ENCODE measurements at regions not wholly inside any gene's neighbourhood (a gene's known extent, or its start where the extent isn't known, plus 50 kb on each side); places are given as distances from the start of the nearest gene placed in this dataset.

DNA sequence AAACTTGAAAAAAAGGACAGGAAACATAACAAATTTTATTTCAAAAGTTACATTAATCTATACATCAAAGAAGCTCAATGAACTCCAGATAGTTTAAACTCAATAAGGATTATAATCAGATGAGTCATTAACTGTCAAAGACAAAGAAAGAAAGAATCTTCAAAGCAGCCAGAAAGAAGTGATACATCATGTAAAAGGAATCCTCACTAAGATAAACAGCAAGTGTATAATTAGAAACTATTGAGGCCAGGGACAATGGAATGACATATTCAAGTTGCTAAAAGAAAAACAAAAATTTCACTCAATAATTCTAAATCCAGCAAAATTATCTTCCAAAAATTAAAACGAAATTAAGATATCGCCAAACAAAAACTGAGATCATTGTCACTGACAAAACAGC lies 161.6 kb upstream of the NWD2 start:
- no peak for DNase-seq (ENCODE audit: low spot score)

- no peak for DNase-seq (ENCODE audit: low spot score)
These were observed 148.6 kb upstream of the NWD2 start for GRCh38 chr4:37095925-37096324.

DNA sequence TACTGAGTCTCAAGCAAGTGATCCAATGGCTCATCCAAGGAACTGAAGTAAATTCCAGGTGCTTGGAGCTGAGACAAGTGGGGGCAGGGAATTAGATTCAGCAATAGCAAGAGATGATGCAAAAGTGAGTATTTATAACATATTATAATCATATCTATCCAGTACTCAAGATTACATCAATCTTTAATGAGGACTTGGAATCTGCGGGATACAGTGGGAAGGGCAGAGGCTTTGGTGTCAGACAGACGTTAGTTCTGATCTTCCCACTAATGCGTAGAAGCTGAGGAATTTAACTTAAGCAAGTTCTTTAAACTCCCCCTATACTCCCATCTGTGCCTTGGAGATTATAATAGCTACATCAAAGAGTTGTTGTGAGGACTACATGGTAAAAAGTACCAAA lies 143.4 kb upstream of the NWD2 start:
- no peak for DNase-seq (ENCODE audit: low spot score)

- no peak for DNase-seq (ENCODE audit: low spot score)
These were observed 142.9 kb upstream of the NWD2 start for GRCh38 chr4:37101686-37102085.

DNA sequence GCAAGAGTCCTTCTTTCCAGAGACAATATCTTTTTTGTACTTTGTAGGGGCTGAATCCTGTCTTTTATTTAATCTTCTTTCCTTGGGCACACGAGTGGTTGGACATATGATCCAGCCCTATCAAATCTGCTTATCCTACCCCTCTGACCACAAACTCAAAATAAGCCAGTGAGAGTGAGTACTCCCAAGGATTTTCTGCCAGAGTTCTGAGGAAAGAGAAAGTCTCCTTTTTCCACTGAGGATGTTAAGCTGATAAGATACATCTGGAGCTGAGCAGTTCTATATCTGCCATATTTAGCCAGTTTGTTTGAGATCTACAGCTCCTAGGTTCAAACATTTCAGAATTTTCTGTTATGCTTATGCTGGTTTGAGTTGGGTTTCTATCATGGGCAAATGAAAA lies 134.8 kb upstream of the NWD2 start:
- DNase-seq (ENCODE audit: low spot score): no peak

GRCh38 chr4:37124800-37125199 lies 119.7 kb upstream of the NWD2 start:
- DNase-seq (ENCODE audit: low spot score): no peak

- no peak for DNase-seq (ENCODE audit: low spot score)
These were observed 118.5 kb upstream of the NWD2 start for GRCh38 chr4:37126051-37126450.

GRCh38 chr4:37130465-37130864 lies 114.1 kb upstream of the NWD2 start:
- DNase-seq (ENCODE audit: low spot score): no peak

DNA sequence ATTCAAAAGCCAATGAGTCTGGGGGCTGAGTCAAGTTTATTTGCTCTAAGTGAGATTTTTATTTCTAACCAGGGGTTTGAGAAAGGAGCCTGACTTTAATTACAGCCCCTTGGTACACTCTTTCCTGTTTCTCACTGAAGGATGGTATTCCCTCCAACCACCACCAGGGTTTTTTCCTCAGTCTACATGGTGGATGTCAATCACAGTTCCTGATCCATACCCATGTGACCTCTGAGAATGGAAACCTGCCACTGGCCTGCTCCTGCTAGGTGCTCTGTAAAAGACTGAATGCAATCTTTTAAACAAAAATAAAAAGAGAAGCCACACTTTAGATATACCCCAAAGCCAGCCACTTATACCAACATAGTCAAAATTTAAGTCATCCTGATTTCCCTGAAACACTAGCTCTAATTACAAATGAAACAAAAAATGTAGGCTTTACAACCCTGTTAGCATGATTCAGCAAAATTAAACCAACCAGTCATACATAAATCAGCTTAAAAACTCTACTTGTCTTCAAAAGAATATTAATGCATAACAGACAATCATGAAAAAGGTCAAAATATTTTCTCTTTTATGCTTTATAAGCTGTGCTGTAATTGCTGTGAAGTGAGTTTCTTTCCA lies 112.1 kb upstream of the NWD2 start:
- DNase-seq (ENCODE audit: low spot score): no peak

- DNase-seq (ENCODE audit: low spot score): no peak
These were observed 111.6 kb upstream of the NWD2 start for GRCh38 chr4:37132975-37133360.

DNA sequence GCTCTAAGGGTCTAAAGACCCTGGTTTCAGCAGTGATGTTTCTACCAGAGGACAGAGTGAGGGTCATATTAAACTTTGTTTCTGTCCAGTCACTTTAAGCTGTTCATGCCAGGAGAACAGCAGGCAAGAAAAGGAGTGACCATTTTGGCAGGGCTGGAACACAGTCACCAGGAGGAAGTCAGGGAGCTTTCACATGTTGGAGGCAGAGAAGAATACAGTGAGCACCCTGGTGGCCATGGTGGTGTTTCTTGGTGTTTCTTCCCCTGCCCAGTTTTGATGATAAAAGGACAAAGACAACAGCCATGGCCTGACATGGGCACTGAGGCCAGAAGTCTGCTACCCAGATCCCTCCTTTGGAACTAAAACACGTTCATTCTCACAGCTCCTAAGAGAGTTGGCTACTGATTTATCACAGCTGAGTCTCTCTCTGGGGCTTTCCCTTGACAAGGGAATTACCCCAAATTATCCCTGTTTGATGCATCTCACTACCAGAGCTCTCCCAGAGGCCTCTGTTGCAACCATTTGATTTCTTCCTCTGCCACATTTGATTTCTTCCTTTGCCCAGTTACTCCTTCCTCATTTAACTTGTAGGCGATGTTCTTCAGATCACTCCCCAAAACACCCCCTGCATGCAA lies 106.4 kb upstream of the NWD2 start:
- DNase-seq (ENCODE audit: low spot score): no peak

DNA sequence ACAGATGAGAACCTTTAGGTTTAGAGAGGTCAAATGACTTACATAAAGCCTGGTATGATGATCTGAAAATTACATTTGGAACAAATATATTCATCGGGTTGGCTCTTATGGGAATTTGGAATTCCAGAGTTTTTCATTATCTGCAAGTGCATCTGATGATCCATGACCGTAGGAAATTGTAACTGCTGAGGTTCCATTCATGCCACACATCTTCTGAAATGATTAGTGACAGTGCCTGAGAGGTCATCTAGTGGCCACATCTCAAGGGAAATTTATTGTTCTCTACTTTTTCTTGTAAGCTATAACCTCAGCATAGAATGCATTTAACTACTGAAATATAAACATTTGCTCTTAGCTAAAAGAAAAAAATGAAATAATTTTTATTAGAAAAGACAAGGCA lies 105.8 kb upstream of the NWD2 start:
- no peak for DNase-seq (ENCODE audit: low spot score)

GRCh38 chr4:37139987-37140386 lies 104.6 kb upstream of the NWD2 start:
- DNase-seq (ENCODE audit: low spot score): no peak

DNA sequence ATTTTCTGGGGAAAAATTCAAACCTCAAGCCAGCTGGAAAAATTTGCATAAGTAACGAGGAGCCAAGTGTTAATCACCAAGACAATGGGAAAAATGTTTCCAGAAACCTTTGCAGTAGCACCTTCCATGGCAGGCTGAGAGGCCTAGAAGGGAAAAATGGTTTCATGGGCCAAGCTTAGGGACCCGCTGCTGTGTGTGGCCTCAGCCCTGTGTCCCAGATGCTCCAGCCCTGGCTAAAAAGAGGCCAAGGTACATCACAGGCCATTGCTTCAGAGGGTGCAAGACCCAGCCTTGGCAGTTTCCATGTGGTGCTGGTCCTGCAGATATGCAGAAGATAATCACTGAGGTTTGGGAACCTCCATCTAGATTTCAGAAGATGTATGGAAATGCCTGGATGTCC lies 98.3 kb upstream of the NWD2 start:
- DNase-seq (ENCODE audit: low spot score): no peak

DNA sequence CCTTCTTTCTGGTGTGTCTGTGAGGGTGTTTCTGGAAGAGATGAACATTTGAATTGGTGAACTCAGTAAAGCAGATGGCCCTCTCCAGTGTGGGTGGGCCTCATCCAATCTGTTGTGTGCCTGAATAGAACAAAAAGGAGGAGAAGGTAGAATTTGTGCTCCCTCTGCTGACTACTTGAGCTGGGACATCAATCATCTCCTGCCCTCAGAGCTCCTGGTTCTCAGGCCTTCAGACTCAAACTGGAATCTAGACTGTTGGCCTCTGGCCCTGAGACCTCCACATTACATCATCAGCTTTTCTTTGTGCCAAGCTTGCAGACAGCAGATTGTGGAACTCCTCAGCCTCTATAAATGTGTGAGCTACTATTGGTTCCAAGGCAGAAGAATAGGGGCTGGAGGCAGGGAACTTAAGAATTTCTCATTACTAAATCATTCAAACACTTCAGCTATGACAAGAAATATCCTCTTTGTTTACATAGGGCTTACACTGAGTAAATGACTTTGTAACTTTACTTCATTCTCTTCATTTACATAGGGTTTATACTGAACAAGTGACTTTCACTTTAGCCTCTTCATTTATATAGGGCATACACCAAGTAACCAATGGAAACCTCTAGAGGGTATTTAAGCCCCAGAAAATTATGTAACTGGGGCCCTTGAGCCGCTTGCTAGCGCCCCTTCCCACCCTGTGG lies 86.9 kb upstream of the NWD2 start:
- DNase-seq (ENCODE audit: low spot score): no peak

GRCh38 chr4:37160653-37161052 lies 83.9 kb upstream of the NWD2 start:
- DNase-seq (ENCODE audit: low spot score): no peak

GRCh38 chr4:37165844-37166243 lies 78.7 kb upstream of the NWD2 start:
- DNase-seq (ENCODE audit: low spot score): no peak

- no peak for DNase-seq (ENCODE audit: low spot score)
These were observed 74.6 kb upstream of the NWD2 start for GRCh38 chr4:37169956-37170355.

DNA sequence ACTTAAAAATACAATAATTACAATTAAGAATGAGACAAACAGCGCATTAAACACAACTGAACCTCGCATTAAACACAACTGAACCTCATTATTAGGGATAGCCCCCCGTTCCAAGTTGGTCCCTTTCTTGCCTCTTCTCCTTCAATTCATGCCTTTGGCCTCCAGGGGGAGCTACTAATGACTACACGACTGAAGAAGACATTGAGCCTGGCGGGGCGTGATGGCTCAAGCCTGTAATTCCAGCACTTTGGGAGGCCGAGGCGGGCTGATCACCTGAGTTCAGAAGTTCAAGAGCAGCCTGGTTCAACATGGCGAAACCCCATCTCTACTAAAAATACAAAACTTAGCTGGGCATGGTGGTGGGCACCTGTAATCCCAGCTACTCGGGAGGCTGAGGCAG lies 56.4 kb upstream of the NWD2 start:
- no peak for DNase-seq (ENCODE audit: low spot score)
